ENCODE measurements at regions not wholly inside any gene's neighbourhood (a gene's known extent, or its start where the extent isn't known, plus 50 kb on each side); places are given as distances from the start of the nearest gene placed in this dataset.

DNA sequence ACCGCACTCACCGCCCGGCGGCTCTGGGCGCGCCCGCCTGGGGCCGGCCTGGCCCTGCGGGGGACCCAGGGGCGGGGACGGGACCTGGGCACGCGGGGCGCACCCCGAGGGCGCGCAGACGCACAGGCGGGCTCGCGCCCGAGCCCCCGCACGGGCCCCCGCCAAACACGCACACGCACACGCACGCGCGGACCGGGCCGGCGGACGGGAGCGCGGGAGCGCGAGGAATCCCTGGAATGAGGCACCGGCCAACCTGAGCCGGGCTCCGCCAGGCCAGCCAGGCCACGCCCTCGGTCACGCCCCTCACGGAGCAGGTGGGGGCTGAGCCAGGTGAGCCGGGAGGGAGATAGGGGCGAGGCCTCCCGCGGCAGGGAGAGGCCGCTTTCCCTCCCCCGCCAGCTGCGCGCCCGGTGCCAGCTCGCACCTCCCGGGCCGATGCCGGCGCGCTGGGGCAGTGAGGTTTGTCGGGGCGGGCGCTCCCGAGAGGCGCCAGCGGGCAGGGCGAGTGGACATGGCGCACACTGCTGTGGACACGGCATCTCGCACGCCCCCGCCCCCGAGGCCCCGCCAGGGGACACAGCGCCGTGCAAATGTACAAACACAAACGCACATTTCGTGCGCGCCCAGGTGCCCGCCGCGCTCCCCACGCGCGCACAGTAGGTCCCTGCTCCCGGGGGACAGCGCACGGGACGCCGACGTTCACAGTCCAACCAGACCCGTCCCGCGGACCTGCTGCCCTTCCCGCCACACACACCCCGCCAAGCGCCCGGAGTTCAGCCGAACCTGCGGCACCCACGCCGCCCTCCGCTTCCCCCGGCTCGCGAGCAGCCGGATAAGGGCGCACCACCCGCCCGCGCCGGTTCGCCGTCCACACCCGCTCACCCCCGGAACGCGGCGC lies 75.9 kb upstream of the VGLL4 start:
- TF ChIP-seq CTCF (IDR thresholded peaks at IDR 0.05; ENCODE audit: insufficient read depth, low read length, poor library complexity, severe bottlenecking) = no peak
- TF ChIP-seq EZH2phosphoT487 (conservative IDR thresholded peaks at IDR 0.05; ENCODE audit: low read length) = no peak
- Histone ChIP-seq H3K79me2 (ENCODE audit: insufficient read depth, low read length) (peaks cover 16% of the 10 kb centered on the region; the same call in 1 of the 2 replicates), H3K27me3 (ENCODE audit: low read length) (no peaks in the 10 kb centered on the region), H3K4me2 (ENCODE audit: low read depth, low read length, poor library complexity, severe bottlenecking) (peak overlapping the region; percentile 54), H3K36me3 (ENCODE audit: low read length) (no peaks in the 10 kb centered on the region), H3K9me3 (ENCODE audit: insufficient read depth, low read length) (no peaks in the 10 kb centered on the region), H3K9ac (ENCODE audit: low read length) (peak overlapping the region; percentile 70), H2AFZ (ENCODE audit: low read depth, low read length, severe bottlenecking) (peak overlapping the region; percentile 81), H3K27ac (ENCODE audit: low read depth, low read length) (peak overlapping the region; percentile 37; the same call in 1 of the 2 replicates), H3K9me2 (replicated peaks; ENCODE audit: insufficient read depth, low read length) (no peaks in the 10 kb centered on the region), H4K20me1 (ENCODE audit: low read depth, low read length) (peaks cover 10% of the 10 kb centered on the region; the same call in 1 of the 2 replicates), H3F3A (ENCODE audit: insufficient read depth) (peaks cover 19% of the 10 kb centered on the region), H3K4me3 (ENCODE audit: insufficient read depth, low read length, poor library complexity, severe bottlenecking) (peak overlapping the region; percentile 67)

DNA sequence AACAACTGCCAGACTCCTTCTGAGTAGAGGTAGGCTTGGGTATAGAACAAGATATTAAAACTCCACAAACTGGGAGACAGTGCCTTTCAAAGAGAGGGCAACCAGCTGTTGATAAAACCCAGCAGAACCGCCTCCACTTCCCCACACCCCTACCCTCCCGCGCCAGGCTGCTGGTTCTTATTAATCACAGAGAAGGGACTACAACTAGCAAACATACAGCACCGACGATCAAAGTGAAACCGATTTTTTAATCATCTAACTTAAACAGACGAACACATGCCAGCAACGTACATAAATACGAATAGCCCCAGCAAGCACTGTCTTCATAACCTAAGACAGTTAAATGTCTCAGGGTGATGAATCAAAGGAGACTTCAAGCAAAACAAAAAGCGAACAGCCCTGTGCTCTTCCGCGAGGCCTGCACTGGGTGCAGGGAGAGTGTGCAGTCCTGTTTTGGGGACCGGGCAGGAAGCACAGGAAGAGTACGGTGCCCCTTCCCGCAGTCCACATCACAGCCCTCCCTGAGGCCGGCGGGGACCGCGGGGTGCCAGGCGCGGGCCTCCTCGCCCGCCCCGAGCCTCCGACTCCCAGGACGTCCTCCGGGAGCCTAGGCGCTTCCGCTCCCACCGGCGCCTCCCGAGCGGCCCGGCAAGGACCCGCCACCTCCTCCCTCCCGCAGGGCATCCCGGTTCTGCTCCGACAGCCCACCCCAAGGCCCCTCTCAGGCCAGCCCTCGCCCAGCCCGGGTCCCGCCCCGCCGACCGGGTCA lies 75.1 kb upstream of the VGLL4 start:
- Histone ChIP-seq H3K4me3 (ENCODE audit: insufficient read depth, low read length, poor library complexity, severe bottlenecking) (peak overlapping the region; percentile 67), H3K79me2 (ENCODE audit: insufficient read depth, low read length) (peaks cover 16% of the 10 kb centered on the region; the same call in 1 of the 2 replicates), H3K9ac (ENCODE audit: low read length) (peak overlapping the region; percentile 70), H3K9me3 (ENCODE audit: insufficient read depth, low read length) (no peaks in the 10 kb centered on the region), H3K27me3 (ENCODE audit: low read length) (no peaks in the 10 kb centered on the region), H3F3A (ENCODE audit: insufficient read depth) (peaks cover 19% of the 10 kb centered on the region), H3K27ac (ENCODE audit: low read depth, low read length) (0 out of 2 replicates have a peak overlapping the region, but pooled peaks have one; percentile 2), H3K36me3 (ENCODE audit: low read length) (no peaks in the 10 kb centered on the region), H3K9me2 (replicated peaks; ENCODE audit: insufficient read depth, low read length) (no peaks in the 10 kb centered on the region), H4K20me1 (ENCODE audit: low read depth, low read length) (peaks cover 10% of the 10 kb centered on the region; the same call in 1 of the 2 replicates), H2AFZ (ENCODE audit: low read depth, low read length, severe bottlenecking) (peak overlapping the region; percentile 0), H3K4me2 (ENCODE audit: low read depth, low read length, poor library complexity, severe bottlenecking) (peak overlapping the region; percentile 54)
- TF ChIP-seq EZH2phosphoT487 (conservative IDR thresholded peaks at IDR 0.05; ENCODE audit: low read length) (no peak), CTCF (IDR thresholded peaks at IDR 0.05; ENCODE audit: insufficient read depth, low read length, poor library complexity, severe bottlenecking) (no peak)

- peak overlapping the region; percentile 70 for H3K9ac ChIP-seq (ENCODE audit: low read length)
Observed at GRCh38 chr3:11717768-11718636, 74.3 kb upstream of the VGLL4 start.

More at GRCh38 chr3:11717768-11718636, 74.3 kb upstream of the VGLL4 start:
- H3K27me3 ChIP-seq (ENCODE audit: low read length) = no peaks in the 10 kb centered on the region
- H3K9me2 ChIP-seq (replicated peaks; ENCODE audit: insufficient read depth, low read length) = no peaks in the 10 kb centered on the region
- H2AFZ ChIP-seq (ENCODE audit: low read depth, low read length, severe bottlenecking) = no peak overlapping the region
- H3K4me2 ChIP-seq (ENCODE audit: low read depth, low read length, poor library complexity, severe bottlenecking) = peak overlapping the region; percentile 54
- H3K27ac ChIP-seq (ENCODE audit: low read depth, low read length) = no peak overlapping the region
- H3K9me3 ChIP-seq (ENCODE audit: insufficient read depth, low read length) = no peaks in the 10 kb centered on the region
- peaks cover 10% of the 10 kb centered on the region; the same call in 1 of the 2 replicates for H4K20me1 ChIP-seq (ENCODE audit: low read depth, low read length)
- no peak overlapping the region for H3K4me3 ChIP-seq (ENCODE audit: insufficient read depth, low read length, poor library complexity, severe bottlenecking)
- H3K36me3 ChIP-seq (ENCODE audit: low read length) = no peaks in the 10 kb centered on the region
- TF ChIP-seq CTCF (IDR thresholded peaks at IDR 0.05; ENCODE audit: insufficient read depth, low read length, poor library complexity, severe bottlenecking) (no peak), EZH2phosphoT487 (conservative IDR thresholded peaks at IDR 0.05; ENCODE audit: low read length) (no peak)
- peaks cover 16% of the 10 kb centered on the region; the same call in 1 of the 2 replicates for H3K79me2 ChIP-seq (ENCODE audit: insufficient read depth, low read length)
- H3F3A ChIP-seq (ENCODE audit: insufficient read depth) = peaks cover 15% of the 10 kb centered on the region

All from SU-DHL-6 (cell line).